ENCODE measurements at regions not wholly inside any gene's neighbourhood (a gene's known extent, or its start where the extent isn't known, plus 50 kb on each side); places are given as distances from the start of the nearest gene placed in this dataset.

- dilution Hi-C loops (cut with MboI; ENCODE audit: extremely low pct_ligation_motif_present, low sequenced_read_pairs) = no loop called here
These were observed 94.8 kb upstream of the GDF10 start for GRCh38 chr10:47205192-47205591.

GRCh38 chr10:47206449-47207280, 93.3 kb upstream of the GDF10 start:
- Histone ChIP-seq H3K9me1 (ENCODE audit: control insufficient read depth, extremely low read depth, insufficient read depth, low read length) (no peaks in the 10 kb centered on the region), H3K9ac (ENCODE audit: control insufficient read depth, extremely low read depth, insufficient read depth, low read length) (no peak overlapping the region), H3K4me2 (ENCODE audit: control insufficient read depth, extremely low read depth, insufficient read depth, low read depth, low read length) (no peak overlapping the region), H3K27ac (ENCODE audit: control insufficient read depth, insufficient read depth, low read length) (no peak overlapping the region), H3K4me3 (ENCODE audit: control insufficient read depth in 2 of 3, extremely low read depth in 1 of 3, insufficient read depth in 2 of 3, low read depth in 1 of 3, low read length in 3 of 3) (no peak overlapping the region), H3K27me3 (ENCODE audit: control insufficient read depth, extremely low read depth, insufficient read depth, low read length) (no peaks in the 10 kb centered on the region), H3K9me3 (ENCODE audit: control insufficient read depth, low read depth, low read length) (no peaks in the 10 kb centered on the region), H3K36me3 (ENCODE audit: control insufficient read depth in 2 of 2, extremely low read depth in 1 of 2, insufficient read depth in 2 of 2, low read length in 2 of 2) (no peaks in the 10 kb centered on the region), H4K20me1 (ENCODE audit: control insufficient read depth, extremely low read depth, insufficient read depth, low read length) (no peaks in the 10 kb centered on the region), H3K79me2 (ENCODE audit: control insufficient read depth, insufficient read depth, low read length) (no peaks in the 10 kb centered on the region), H2AFZ (ENCODE audit: control insufficient read depth, low read length) (no peak overlapping the region), H3K4me1 (ENCODE audit: control insufficient read depth, extremely low read depth, insufficient read depth, low read length) (no peaks in the 10 kb centered on the region)
- no peak for FAIRE-seq
- no peak for TF ChIP-seq CTCF (optimal IDR thresholded peaks at IDR 0.05 in 1 of 3, IDR thresholded peaks at IDR 0.05 in 1 of 3, conservative IDR thresholded peaks at IDR 0.05 in 1 of 3; ENCODE audit: extremely low read depth in 1 of 3, insufficient read depth in 2 of 3, low read length in 3 of 3)
- dilution Hi-C loops (cut with MboI; ENCODE audit: extremely low pct_ligation_motif_present, low sequenced_read_pairs) = no loop called here
- DNase-seq (ENCODE audit: low read depth, low spot score) = no peak

More at GRCh38 chr10:47205192-47205591, 94.8 kb upstream of the GDF10 start:
- Histone ChIP-seq H4K20me1 (ENCODE audit: control insufficient read depth, extremely low read depth, insufficient read depth, low read length) (no peaks in the 10 kb centered on the region), H3K27me3 (ENCODE audit: control insufficient read depth, extremely low read depth, insufficient read depth, low read length) (no peaks in the 10 kb centered on the region), H3K9me1 (ENCODE audit: control insufficient read depth, extremely low read depth, insufficient read depth, low read length) (no peaks in the 10 kb centered on the region), H3K4me2 (ENCODE audit: control insufficient read depth, extremely low read depth, insufficient read depth, low read depth, low read length) (no peak overlapping the region), H3K79me2 (ENCODE audit: control insufficient read depth, insufficient read depth, low read length) (no peaks in the 10 kb centered on the region), H3K4me1 (ENCODE audit: control insufficient read depth, extremely low read depth, insufficient read depth, low read length) (no peaks in the 10 kb centered on the region), H3K36me3 (ENCODE audit: control insufficient read depth in 2 of 2, extremely low read depth in 1 of 2, insufficient read depth in 2 of 2, low read length in 2 of 2) (no peaks in the 10 kb centered on the region), H3K9me3 (ENCODE audit: control insufficient read depth, low read depth, low read length) (no peaks in the 10 kb centered on the region), H3K4me3 (ENCODE audit: control insufficient read depth in 2 of 3, extremely low read depth in 1 of 3, insufficient read depth in 2 of 3, low read depth in 1 of 3, low read length in 3 of 3) (no peak overlapping the region), H3K27ac (ENCODE audit: control insufficient read depth, insufficient read depth, low read length) (no peak overlapping the region), H2AFZ (ENCODE audit: control insufficient read depth, low read length) (no peak overlapping the region), H3K9ac (ENCODE audit: control insufficient read depth, extremely low read depth, insufficient read depth, low read length) (no peak overlapping the region)
- no peak for DNase-seq (ENCODE audit: low read depth, low spot score)
- TF ChIP-seq EZH2 (IDR thresholded peaks at IDR 0.05; ENCODE audit: low read length) (no peak), CTCF (optimal IDR thresholded peaks at IDR 0.05 in 1 of 3, IDR thresholded peaks at IDR 0.05 in 1 of 3, conservative IDR thresholded peaks at IDR 0.05 in 1 of 3; ENCODE audit: extremely low read depth in 1 of 3, insufficient read depth in 2 of 3, low read length in 3 of 3) (no peak)
- FAIRE-seq = no peak
